Psoas muscle (tissue), 7 donors: ENCODE measurements at regions not wholly inside any gene's neighbourhood (a gene's known extent, or its start where the extent isn't known, plus 50 kb on each side); places are given as distances from the start of the nearest gene placed in this dataset.
"Not testable (repeated sequence)": the region's sequence is repeated elsewhere in the genome, so short reads cannot be mapped to it uniquely, and the experiment has no call there.

Source experiments
- ATAC-seq, 4 donors: fragments of 200-7000 bp; cut with Tn5 transposase; one replicate each; pipeline ENCODE4 v1.9.1; 2020; ENCODE audit warnings: moderate library complexity in 3 of 4, mild to moderate bottlenecking in 2 of 4
- DNase-seq, 2 donors: peaks; one replicate each; pipeline ENCODE4 v3.0.0-alpha.2; 2020
- H3K27ac ChIP-seq: fragments of 200-600 bp; one replicate; pipeline ENCODE4 v1.8.0; 2022
- H3K27me3 ChIP-seq, 3 donors: fragments of 200-600 bp in 1 of 3; one replicate each; pipeline versions ENCODE4 v1.6.1 to v1.8.0; 2013 to 2022; ENCODE audit warnings: low read length in 2 of 3, mild to moderate bottlenecking in 2 of 3, moderate library complexity in 1 of 3; ENCODE audit not compliant: insufficient read depth in 3 of 3
- H3K36me3 ChIP-seq, 2 donors: fragments of 200-600 bp in 1 of 2; one replicate each; pipeline versions ENCODE4 v1.6.1 to v1.8.0; 2013 to 2022; ENCODE audit warnings: low read depth in 1 of 2, mild to moderate bottlenecking in 1 of 2, moderate library complexity in 1 of 2; ENCODE audit not compliant: insufficient read depth in 1 of 2
- H3K4me1 ChIP-seq: fragments of 200-600 bp; one replicate; pipeline ENCODE4 v1.8.0; 2022
- H3K4me3 ChIP-seq: fragments of 200-600 bp; one replicate; pipeline ENCODE4 v1.8.0; 2022; ENCODE audit warnings: mild to moderate bottlenecking
- H3K9me3 ChIP-seq: fragments of 200-600 bp; one replicate; pipeline ENCODE4 v1.8.0; 2022
- WGBS, 3 donors: extraction: QIAGEN DNeasy Blood & Tissue Kit; methylation state at CpG; one replicate each; pipeline versions ENCODE4 v1.1.6 to v1.1.7; 2013; 5-methylcytosine and 5-hydroxymethylcytosine counted together
- intact Hi-C, 2 donors: fragments of 100-400 bp; cut with DNase I; formaldehyde crosslinking; loops; one replicate each; pipeline versions ENCODE4 v1.11.0 to v1.14.2; 2022
- TF ChIP-seq, protein P1 (sequence below): fragments of 200-600 bp; IDR thresholded peaks from one replicate; pipeline ENCODE4 v1.8.0; 2022; ENCODE audit warnings: antibody characterized with exemption
- donor health status: healthy with polysubstance abuse.
- donor health status: DM: no; HTN: no; CAD: no; lungs with moderate emphysema.
- donor health status: Bipolar disorder and iron deficiency.
- donor health status: healthy.
- donor health status: DM: yes; HTN: yes; CAD: no.
- donor health status: DM: no; HTN: no; CAD: no.
- donor health status: DM: yes; HTN: yes; CAD: no.

DNA sequence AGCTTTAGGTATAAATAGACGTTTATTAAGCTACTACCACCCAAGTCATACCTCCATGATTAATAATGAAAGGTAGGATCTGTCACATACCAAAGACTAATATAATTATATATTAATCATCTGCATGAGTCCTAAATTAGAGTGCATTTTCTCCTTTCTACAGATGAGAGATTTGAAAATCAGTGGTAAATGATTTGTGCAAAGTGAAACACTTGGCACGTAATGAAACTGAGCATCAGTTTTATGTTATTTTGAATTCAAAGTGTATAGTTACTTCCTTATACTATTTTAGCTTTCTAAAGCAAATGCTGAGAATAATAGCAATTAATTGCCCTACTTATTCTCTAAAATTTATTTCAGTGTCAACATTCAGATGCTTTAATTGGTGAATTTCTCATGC, 615.3 kb downstream of the TRIB2 start:
- H3K27ac ChIP-seq, result no peak overlapping the region
- DNase-seq (no peak), ATAC-seq (no peak)
- no peak overlapping the region for H3K4me3 ChIP-seq
- H3K9me3 ChIP-seq, result no peaks in the 10 kb centered on the region
- H3K27me3 ChIP-seq, result no peaks in the 10 kb centered on the region
- H3K4me1 ChIP-seq, result no peaks in the 10 kb centered on the region
- 70 to 77% (median 71%) methylated on average over 2 of the region's 2 CpGs for WGBS, 3 donors
- no peaks in the 10 kb centered on the region for H3K36me3 ChIP-seq
- intact Hi-C loops, result no loop called here
- TF ChIP-seq, protein P1, sequence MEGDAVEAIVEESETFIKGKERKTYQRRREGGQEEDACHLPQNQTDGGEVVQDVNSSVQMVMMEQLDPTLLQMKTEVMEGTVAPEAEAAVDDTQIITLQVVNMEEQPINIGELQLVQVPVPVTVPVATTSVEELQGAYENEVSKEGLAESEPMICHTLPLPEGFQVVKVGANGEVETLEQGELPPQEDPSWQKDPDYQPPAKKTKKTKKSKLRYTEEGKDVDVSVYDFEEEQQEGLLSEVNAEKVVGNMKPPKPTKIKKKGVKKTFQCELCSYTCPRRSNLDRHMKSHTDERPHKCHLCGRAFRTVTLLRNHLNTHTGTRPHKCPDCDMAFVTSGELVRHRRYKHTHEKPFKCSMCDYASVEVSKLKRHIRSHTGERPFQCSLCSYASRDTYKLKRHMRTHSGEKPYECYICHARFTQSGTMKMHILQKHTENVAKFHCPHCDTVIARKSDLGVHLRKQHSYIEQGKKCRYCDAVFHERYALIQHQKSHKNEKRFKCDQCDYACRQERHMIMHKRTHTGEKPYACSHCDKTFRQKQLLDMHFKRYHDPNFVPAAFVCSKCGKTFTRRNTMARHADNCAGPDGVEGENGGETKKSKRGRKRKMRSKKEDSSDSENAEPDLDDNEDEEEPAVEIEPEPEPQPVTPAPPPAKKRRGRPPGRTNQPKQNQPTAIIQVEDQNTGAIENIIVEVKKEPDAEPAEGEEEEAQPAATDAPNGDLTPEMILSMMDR, result no peak

DNA sequence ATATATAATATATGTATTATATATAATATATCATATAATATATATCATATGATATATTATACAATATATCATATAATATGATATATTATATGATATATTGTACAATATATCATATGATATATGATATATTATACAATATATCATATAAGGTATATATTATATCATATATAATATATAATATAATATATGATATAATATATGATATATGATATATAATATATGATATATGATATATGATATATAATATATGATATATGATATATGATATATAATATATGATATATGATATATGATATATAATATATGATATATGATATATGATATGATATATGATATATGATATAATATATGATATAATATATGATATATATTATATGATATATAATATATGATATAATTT, 617.3 kb downstream of the TRIB2 start:
- H3K9me3 ChIP-seq, intact Hi-C loops, ATAC-seq: not testable (repeated sequence)

DNA sequence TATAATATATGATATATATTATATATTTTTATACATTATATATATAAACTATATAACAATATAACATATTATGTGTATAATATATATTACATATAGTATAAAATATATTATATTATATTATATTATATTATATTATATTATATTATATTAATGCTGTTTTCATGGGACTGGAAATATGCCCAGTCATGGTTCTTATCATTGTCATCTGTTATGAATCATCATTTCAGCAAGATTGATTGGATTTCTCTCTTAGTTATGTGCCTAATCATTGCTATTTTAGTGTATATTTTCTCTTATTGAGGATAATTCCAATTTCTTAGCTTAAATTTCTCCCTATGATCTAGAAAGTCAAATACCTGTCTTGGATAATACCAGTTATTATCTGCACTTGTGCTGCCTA, 617.8 kb downstream of the TRIB2 start:
- Histone ChIP-seq H3K36me3 (no peaks in the 10 kb centered on the region), H3K4me3 (no peak overlapping the region), H3K4me1 (no peaks in the 10 kb centered on the region), H3K27ac (no peak overlapping the region), H3K9me3 (no peaks in the 10 kb centered on the region), H3K27me3 (no peaks in the 10 kb centered on the region)
- intact Hi-C loops, result no loop called here
- ATAC-seq (no peak), DNase-seq (no peak)
- TF ChIP-seq, protein P1, result no peak

More for the DNA sequence above, 617.3 kb downstream of the TRIB2 start:
- H3K27me3 ChIP-seq, H3K36me3 ChIP-seq, H3K27ac ChIP-seq, H3K4me3 ChIP-seq, H3K4me1 ChIP-seq, DNase-seq: not testable (repeated sequence)

DNA sequence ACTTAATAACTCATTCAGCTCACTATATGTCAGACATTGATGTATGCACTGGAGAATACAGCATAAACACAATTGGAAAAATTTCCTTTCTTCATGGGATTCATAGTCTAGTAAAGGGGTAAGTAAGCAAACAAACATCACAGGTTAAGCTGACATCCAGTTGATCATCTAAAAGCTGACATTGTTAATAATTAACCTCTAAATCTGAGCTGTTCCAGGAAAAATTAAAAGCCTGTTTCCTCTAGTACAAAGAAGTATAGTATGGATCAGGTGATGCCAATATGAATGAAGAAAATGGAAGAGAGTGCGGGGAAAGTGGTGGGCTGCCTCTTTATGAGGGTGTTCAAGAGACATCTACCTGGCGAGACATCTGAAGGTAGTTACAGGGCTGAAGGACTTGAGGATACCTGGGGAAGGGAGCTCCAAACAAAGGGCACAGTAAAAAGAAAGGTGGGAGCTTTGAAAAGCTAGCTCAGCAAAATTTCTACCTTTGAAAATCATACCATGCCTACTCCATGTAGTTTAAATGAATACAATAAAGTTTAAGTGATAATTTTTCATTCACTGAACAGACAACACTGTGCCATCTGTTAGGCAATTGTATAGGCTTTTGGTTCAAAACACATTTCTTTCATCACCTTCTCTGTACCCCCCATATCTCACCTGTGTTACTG, 619.3 kb downstream of the TRIB2 start:
- Histone ChIP-seq H3K36me3 (no peaks in the 10 kb centered on the region), H3K27ac (no peak overlapping the region), H3K4me1 (no peaks in the 10 kb centered on the region), H3K27me3 (no peaks in the 10 kb centered on the region), H3K4me3 (no peak overlapping the region), H3K9me3 (no peaks in the 10 kb centered on the region)
- 89 to 91% (median 89%) methylated on average over 2 of the region's 2 CpGs for WGBS, 3 donors
- ATAC-seq (no peak), DNase-seq (no peak)
- intact Hi-C loops, result no loop called here
- TF ChIP-seq, protein P1, result no peak

DNA sequence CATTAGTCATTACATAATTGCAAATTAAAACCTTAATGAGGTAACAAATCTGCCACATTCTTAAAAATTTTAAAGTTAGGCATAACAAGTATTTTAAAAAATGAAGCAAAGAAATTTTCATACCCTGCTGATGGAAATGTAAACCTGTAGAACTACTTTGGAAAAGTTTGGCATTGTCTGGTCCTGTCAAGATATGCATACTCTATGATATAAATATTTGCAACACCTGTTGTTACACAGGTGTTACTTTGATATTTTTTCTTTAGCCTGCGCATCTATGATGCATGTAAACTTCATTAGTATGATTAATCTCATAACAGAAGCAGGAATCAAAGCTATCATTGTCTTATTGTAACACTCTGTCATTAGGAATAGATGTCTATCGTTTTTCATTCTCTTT, 634.3 kb downstream of the TRIB2 start:
- intact Hi-C loops, result no loop called here

More for the DNA sequence above, 634.3 kb downstream of the TRIB2 start:
- Histone ChIP-seq H3K27ac (no peak overlapping the region), H3K36me3 (no peaks in the 10 kb centered on the region), H3K27me3 (no peaks in the 10 kb centered on the region), H3K4me1 (no peaks in the 10 kb centered on the region), H3K4me3 (no peak overlapping the region), H3K9me3 (no peaks in the 10 kb centered on the region)
- 70 to 89% (median 79%) methylated on average over 2 of the region's 2 CpGs for WGBS, 3 donors
- TF ChIP-seq, protein P1, result no peak
- DNase-seq (no peak), ATAC-seq (no peak)
